ENCODE measurements at regions not wholly inside any gene's neighbourhood (a gene's known extent, or its start where the extent isn't known, plus 50 kb on each side); places are given as distances from the start of the nearest gene placed in this dataset.

- Histone ChIP-seq H3K9ac (ENCODE audit: low read length in 3 of 3) (no peak overlapping the region), H3K27me3 (ENCODE audit: control insufficient read depth, insufficient read depth, low read length) (no peaks in the 10 kb centered on the region), H3K27ac (ENCODE audit: low read depth in 2 of 2, low read length in 2 of 2) (no peak overlapping the region), H3K4me3 (ENCODE audit: low read length in 3 of 3) (no peak overlapping the region), H3K9me3 (ENCODE audit: control insufficient read depth in 2 of 3, insufficient read depth in 1 of 3, low read length in 3 of 3) (no peaks in the 10 kb centered on the region), H3K4me1 (ENCODE audit: control insufficient read depth in 2 of 3, insufficient read depth in 2 of 3, low read depth in 1 of 3, low read length in 3 of 3) (no peaks in the 10 kb centered on the region), H3K36me3 (ENCODE audit: control insufficient read depth in 2 of 3, insufficient read depth in 3 of 3, low read length in 3 of 3) (no peaks in the 10 kb centered on the region)
- FAIRE-seq (no peak), DNase-seq (no peak)
- intact Hi-C loops (cut with DNase I), result no loop called here
- TF ChIP-seq CTCF (IDR thresholded peaks at IDR 0.05; ENCODE audit: borderline replicate concordance, extremely low read depth, insufficient read depth), result no peak
Measured at GRCh38 chr18:75912829-75913228, 485.3 kb upstream of the SMIM21 start.

DNA sequence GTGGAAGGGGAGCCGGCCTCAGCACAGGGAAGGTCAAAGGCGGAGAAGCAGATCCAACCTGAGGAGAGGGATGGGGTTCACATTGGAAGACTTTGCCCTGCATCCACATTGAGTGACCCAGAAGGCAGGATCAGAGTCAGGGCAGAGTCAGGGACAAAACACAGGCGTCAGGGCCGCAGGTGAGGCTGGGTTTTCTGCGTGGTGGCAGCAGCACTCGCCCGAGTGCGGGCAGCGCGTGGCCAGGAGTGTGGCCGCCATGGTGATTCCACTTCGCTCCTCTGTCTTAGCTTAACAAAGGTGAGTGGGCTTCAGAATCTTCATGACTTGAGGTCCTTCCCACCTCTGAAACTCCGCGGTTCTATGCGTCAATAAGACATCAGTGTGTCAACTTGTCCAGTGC lies 476.9 kb upstream of the SMIM21 start:
- Histone ChIP-seq H3K9me3 (ENCODE audit: control insufficient read depth in 2 of 3, insufficient read depth in 1 of 3, low read length in 3 of 3) (no peaks in the 10 kb centered on the region), H3K36me3 (ENCODE audit: control insufficient read depth in 2 of 3, insufficient read depth in 3 of 3, low read length in 3 of 3) (no peaks in the 10 kb centered on the region), H3K4me3 (ENCODE audit: low read length in 3 of 3) (no peak overlapping the region), H3K9ac (ENCODE audit: low read length in 3 of 3) (no peak overlapping the region), H3K27ac (ENCODE audit: low read depth in 2 of 2, low read length in 2 of 2) (no peak overlapping the region), H3K4me1 (ENCODE audit: control insufficient read depth in 2 of 3, insufficient read depth in 2 of 3, low read depth in 1 of 3, low read length in 3 of 3) (no peaks in the 10 kb centered on the region), H3K27me3 (ENCODE audit: control insufficient read depth, insufficient read depth, low read length) (no peaks in the 10 kb centered on the region)
- intact Hi-C loops (cut with DNase I), result no loop called here
- FAIRE-seq, result no peak
- no peak for TF ChIP-seq CTCF (IDR thresholded peaks at IDR 0.05; ENCODE audit: borderline replicate concordance, extremely low read depth, insufficient read depth)
- DNase-seq, result no peak

DNA sequence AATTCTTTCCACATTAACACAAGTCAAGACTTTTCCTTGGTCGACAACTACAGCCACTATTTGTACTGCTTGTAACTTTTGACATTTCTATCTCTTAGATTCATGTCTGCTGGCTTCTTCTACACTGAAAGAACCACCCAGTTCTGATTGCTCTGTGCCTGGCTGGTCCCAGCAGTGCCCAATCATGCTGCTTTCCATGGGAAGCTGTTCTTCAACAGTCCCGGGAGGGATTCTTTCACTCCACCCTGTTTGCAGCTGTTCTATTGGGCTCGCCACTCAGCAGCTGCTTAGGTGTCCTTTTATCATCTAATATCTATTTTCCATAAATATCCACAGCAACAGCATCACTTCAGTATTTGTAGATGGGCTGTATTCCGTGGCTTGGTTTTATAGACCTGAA lies 471.1 kb upstream of the SMIM21 start:
- no peak overlapping the region for H3K27ac ChIP-seq (ENCODE audit: low read depth in 2 of 2, low read length in 2 of 2)
- no peaks in the 10 kb centered on the region for H3K4me1 ChIP-seq (ENCODE audit: control insufficient read depth in 2 of 3, insufficient read depth in 2 of 3, low read depth in 1 of 3, low read length in 3 of 3)
- H3K9ac ChIP-seq (ENCODE audit: low read length in 3 of 3), result no peak overlapping the region
- FAIRE-seq (no peak), DNase-seq (no peak)
- no peaks in the 10 kb centered on the region for H3K9me3 ChIP-seq (ENCODE audit: control insufficient read depth in 2 of 3, insufficient read depth in 1 of 3, low read length in 3 of 3)
- intact Hi-C loops (cut with DNase I), result no loop called here
- H3K4me3 ChIP-seq (ENCODE audit: low read length in 3 of 3), result no peak overlapping the region
- TF ChIP-seq CTCF (IDR thresholded peaks at IDR 0.05; ENCODE audit: borderline replicate concordance, extremely low read depth, insufficient read depth), result no peak
- H3K27me3 ChIP-seq (ENCODE audit: control insufficient read depth, insufficient read depth, low read length), result no peaks in the 10 kb centered on the region
- no peaks in the 10 kb centered on the region for H3K36me3 ChIP-seq (ENCODE audit: control insufficient read depth in 2 of 3, insufficient read depth in 3 of 3, low read length in 3 of 3)

DNA sequence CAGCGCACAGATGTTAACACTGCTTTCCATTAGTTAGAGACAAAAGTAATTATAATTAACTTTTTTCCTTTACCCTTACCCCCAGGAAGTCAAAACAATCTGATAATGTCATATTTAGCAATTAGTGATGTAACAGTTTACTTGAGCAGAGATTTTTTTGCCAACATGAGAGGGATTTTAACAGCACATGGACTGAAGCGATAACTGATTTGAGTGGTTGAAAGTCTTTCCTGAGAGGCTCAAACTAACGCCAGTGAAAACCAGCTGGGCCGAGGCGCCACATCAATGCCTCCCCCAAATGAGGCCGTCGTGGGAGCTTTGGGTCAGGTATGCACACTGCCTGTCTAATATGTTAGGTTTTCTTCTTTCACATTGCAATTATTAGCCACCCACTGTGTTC lies 469.9 kb upstream of the SMIM21 start:
- Histone ChIP-seq H3K4me3 (ENCODE audit: low read length in 3 of 3) (no peak overlapping the region), H3K27ac (ENCODE audit: low read depth in 2 of 2, low read length in 2 of 2) (no peak overlapping the region), H3K9ac (ENCODE audit: low read length in 3 of 3) (no peak overlapping the region), H3K4me1 (ENCODE audit: control insufficient read depth in 2 of 3, insufficient read depth in 2 of 3, low read depth in 1 of 3, low read length in 3 of 3) (no peaks in the 10 kb centered on the region), H3K9me3 (ENCODE audit: control insufficient read depth in 2 of 3, insufficient read depth in 1 of 3, low read length in 3 of 3) (no peaks in the 10 kb centered on the region), H3K36me3 (ENCODE audit: control insufficient read depth in 2 of 3, insufficient read depth in 3 of 3, low read length in 3 of 3) (no peaks in the 10 kb centered on the region), H3K27me3 (ENCODE audit: control insufficient read depth, insufficient read depth, low read length) (no peaks in the 10 kb centered on the region)
- TF ChIP-seq CTCF (IDR thresholded peaks at IDR 0.05; ENCODE audit: borderline replicate concordance, extremely low read depth, insufficient read depth), result no peak
- intact Hi-C loops (cut with DNase I), result no loop called here
- DNase-seq (no peak), FAIRE-seq (no peak)

Data from kidney (tissue), 13 donors.